Subcutaneous abdominal adipose tissue (tissue), 5 donors: ENCODE measurements at regions not wholly inside any gene's neighbourhood (a gene's known extent, or its start where the extent isn't known, plus 50 kb on each side); places are given as distances from the start of the nearest gene placed in this dataset.

ENCODE experiments used
- H3K27ac ChIP-seq: one replicate; pipeline ENCODE4 v1.7.0; 2013; ENCODE audit warnings: low read depth, mild to moderate bottlenecking, inconsistent platforms, low read length, moderate library complexity
- H3K27me3 ChIP-seq, 5 donors: one replicate each; pipeline ENCODE4 v1.7.0; 2013; ENCODE audit warnings: low read length in 5 of 5, inconsistent platforms in 1 of 5; ENCODE audit not compliant: control insufficient read depth in 5 of 5, insufficient read depth in 4 of 5
- H3K36me3 ChIP-seq, 5 donors: one replicate each; pipeline ENCODE4 v1.7.0; 2013; ENCODE audit warnings: low read length in 5 of 5; ENCODE audit not compliant: control insufficient read depth in 5 of 5, insufficient read depth in 5 of 5
- H3K4me1 ChIP-seq, 5 donors: one replicate each; pipeline ENCODE4 v1.7.0; 2013; ENCODE audit warnings: low read length in 5 of 5, mild to moderate bottlenecking in 3 of 5, moderate library complexity in 1 of 5; ENCODE audit not compliant: control insufficient read depth in 5 of 5, insufficient read depth in 5 of 5
- H3K4me3 ChIP-seq, 5 donors: one replicate each; pipeline ENCODE4 v1.7.0; 2013; ENCODE audit warnings: low read length in 5 of 5, low read depth in 1 of 5
- H3K9ac ChIP-seq, 5 donors: one replicate each; pipeline ENCODE4 v1.7.0; 2013; ENCODE audit warnings: low read length in 5 of 5, mild to moderate bottlenecking in 4 of 5, moderate library complexity in 3 of 5
- H3K9me3 ChIP-seq, 5 donors: one replicate each; pipeline ENCODE4 v1.7.0; 2013; ENCODE audit warnings: low read length in 5 of 5; ENCODE audit not compliant: control insufficient read depth in 5 of 5
- donor health status: healthy.
- donor health status: healthy.
- donor health status: healthy.
- donor health status: healthy.
- donor health status: healthy.

- H3K36me3 ChIP-seq, result no peaks in the 10 kb centered on the region
- no peak overlapping the region for H3K9ac ChIP-seq
- no peaks in the 10 kb centered on the region for H3K9me3 ChIP-seq
These were observed 736.4 kb downstream of the NOVA1 start for GRCh38 chr14:25861406-25861805.

GRCh38 chr14:25848601-25849000, 749.2 kb downstream of the NOVA1 start:
- H3K4me3 ChIP-seq, result no peak overlapping the region
- H3K9me3 ChIP-seq, result no peaks in the 10 kb centered on the region
- no peaks in the 10 kb centered on the region for H3K36me3 ChIP-seq
- no peak overlapping the region for H3K27ac ChIP-seq
- no peak overlapping the region for H3K9ac ChIP-seq
- no peaks in the 10 kb centered on the region for H3K4me1 ChIP-seq
- H3K27me3 ChIP-seq, result no peaks in the 10 kb centered on the region

More at GRCh38 chr14:25861406-25861805, 736.4 kb downstream of the NOVA1 start:
- Histone ChIP-seq H3K4me1 (no peaks in the 10 kb centered on the region), H3K27ac (no peak overlapping the region), H3K4me3 (no peak overlapping the region), H3K27me3 (no peaks in the 10 kb centered on the region)

- Histone ChIP-seq H3K27ac (no peak overlapping the region), H3K4me3 (no peak overlapping the region), H3K9me3 (no peaks in the 10 kb centered on the region), H3K4me1 (no peaks in the 10 kb centered on the region), H3K9ac (no peak overlapping the region), H3K36me3 (no peaks in the 10 kb centered on the region), H3K27me3 (no peaks in the 10 kb centered on the region)
These were observed 751.6 kb downstream of the NOVA1 start for GRCh38 chr14:25846246-25846645.

GRCh38 chr14:25843481-25844470, 754.1 kb downstream of the NOVA1 start:
- H3K9ac ChIP-seq, result no peak overlapping the region
- no peaks in the 10 kb centered on the region for H3K36me3 ChIP-seq
- H3K27me3 ChIP-seq, result no peaks in the 10 kb centered on the region
- H3K4me3 ChIP-seq, result no peak overlapping the region
- no peaks in the 10 kb centered on the region for H3K9me3 ChIP-seq
- no peaks in the 10 kb centered on the region for H3K4me1 ChIP-seq
- H3K27ac ChIP-seq, result no peak overlapping the region

GRCh38 chr14:25841226-25841625, 756.6 kb downstream of the NOVA1 start:
- Histone ChIP-seq H3K27me3 (no peaks in the 10 kb centered on the region), H3K9me3 (no peaks in the 10 kb centered on the region), H3K9ac (no peak overlapping the region), H3K4me1 (no peaks in the 10 kb centered on the region), H3K36me3 (no peaks in the 10 kb centered on the region), H3K4me3 (no peak overlapping the region), H3K27ac (no peak overlapping the region)

- no peaks in the 10 kb centered on the region for H3K27me3 ChIP-seq
- H3K9ac ChIP-seq, result no peak overlapping the region
- no peaks in the 10 kb centered on the region for H3K36me3 ChIP-seq
- H3K27ac ChIP-seq, result no peak overlapping the region
- no peak overlapping the region for H3K4me3 ChIP-seq
- no peaks in the 10 kb centered on the region for H3K4me1 ChIP-seq
- H3K9me3 ChIP-seq, result no peaks in the 10 kb centered on the region
These were observed 760.3 kb downstream of the NOVA1 start for GRCh38 chr14:25837551-25837965.

GRCh38 chr14:25836636-25837035, 761.2 kb downstream of the NOVA1 start:
- no peak overlapping the region for H3K9ac ChIP-seq
- no peaks in the 10 kb centered on the region for H3K9me3 ChIP-seq
- H3K27ac ChIP-seq, result no peak overlapping the region
- no peak overlapping the region for H3K4me3 ChIP-seq
- H3K27me3 ChIP-seq, result no peaks in the 10 kb centered on the region
- H3K4me1 ChIP-seq, result no peaks in the 10 kb centered on the region
- H3K36me3 ChIP-seq, result no peaks in the 10 kb centered on the region

GRCh38 chr14:25833341-25834126, 764.3 kb downstream of the NOVA1 start:
- Histone ChIP-seq H3K4me3 (no peak overlapping the region), H3K9me3 (no peaks in the 10 kb centered on the region), H3K4me1 (no peaks in the 10 kb centered on the region), H3K27me3 (no peaks in the 10 kb centered on the region), H3K27ac (no peak overlapping the region), H3K9ac (no peak overlapping the region), H3K36me3 (no peaks in the 10 kb centered on the region)

GRCh38 chr14:25832585-25832984, 765.2 kb downstream of the NOVA1 start:
- H3K9me3 ChIP-seq, result no peaks in the 10 kb centered on the region
- H3K36me3 ChIP-seq, result no peaks in the 10 kb centered on the region
- no peak overlapping the region for H3K27ac ChIP-seq
- no peak overlapping the region for H3K4me3 ChIP-seq
- no peaks in the 10 kb centered on the region for H3K27me3 ChIP-seq
- H3K4me1 ChIP-seq, result no peaks in the 10 kb centered on the region
- no peak overlapping the region for H3K9ac ChIP-seq

GRCh38 chr14:25828562-25828961, 769.3 kb downstream of the NOVA1 start:
- no peak overlapping the region for H3K9ac ChIP-seq
- H3K27me3 ChIP-seq, result no peaks in the 10 kb centered on the region
- no peaks in the 10 kb centered on the region for H3K36me3 ChIP-seq
- H3K9me3 ChIP-seq, result no peaks in the 10 kb centered on the region
- H3K4me3 ChIP-seq, result no peak overlapping the region
- no peaks in the 10 kb centered on the region for H3K4me1 ChIP-seq
- H3K27ac ChIP-seq, result no peak overlapping the region
